Uterus (tissue), 2 donors: ENCODE measurements at regions not wholly inside any gene's neighbourhood (a gene's known extent, or its start where the extent isn't known, plus 50 kb on each side); places are given as distances from the start of the nearest gene placed in this dataset.

ENCODE experiments used
- POLR2A ChIP-seq, 2 donors: fragments of 450-650 bp; IDR thresholded peaks; one replicate each; pipeline ENCODE4 v1.6.1; 2016; ENCODE audit warnings: antibody characterized with exemption in 2 of 2, mild to moderate bottlenecking in 1 of 2, moderate library complexity in 1 of 2
- TF ChIP-seq, protein P1 (sequence below), 4 experiments: fragments of 200-600 bp in 2 of 4; fragments of 450-650 bp in 2 of 4; sonication (generic) in 2 of 4; IDR thresholded peaks; one replicate each; pipeline ENCODE4 v1.5.1; 2016 to 2019; ENCODE audit warnings: antibody characterized with exemption in 4 of 4, mild to moderate bottlenecking in 2 of 4, moderate library complexity in 1 of 4

DNA sequence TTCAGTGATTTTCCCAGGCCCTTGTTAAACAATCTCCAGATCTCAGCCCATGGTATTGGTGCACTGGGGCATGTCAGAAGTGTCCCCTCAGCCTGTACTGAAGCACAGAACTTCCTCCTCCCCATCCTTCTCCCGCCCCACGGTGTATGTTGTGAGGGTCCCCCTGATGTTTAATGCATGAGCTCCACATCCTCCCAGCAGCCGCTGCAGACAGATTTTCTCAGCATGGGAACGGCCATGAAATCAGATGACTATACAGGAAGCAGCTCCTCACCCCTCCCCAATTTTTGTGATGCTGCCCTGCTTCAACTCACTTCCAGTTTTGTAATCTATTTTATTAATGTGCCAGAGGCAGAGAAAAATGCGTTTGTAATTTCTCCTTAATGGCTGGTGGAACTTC is 406.0 kb downstream of the MIAT start:
- TF ChIP-seq, protein P1, sequence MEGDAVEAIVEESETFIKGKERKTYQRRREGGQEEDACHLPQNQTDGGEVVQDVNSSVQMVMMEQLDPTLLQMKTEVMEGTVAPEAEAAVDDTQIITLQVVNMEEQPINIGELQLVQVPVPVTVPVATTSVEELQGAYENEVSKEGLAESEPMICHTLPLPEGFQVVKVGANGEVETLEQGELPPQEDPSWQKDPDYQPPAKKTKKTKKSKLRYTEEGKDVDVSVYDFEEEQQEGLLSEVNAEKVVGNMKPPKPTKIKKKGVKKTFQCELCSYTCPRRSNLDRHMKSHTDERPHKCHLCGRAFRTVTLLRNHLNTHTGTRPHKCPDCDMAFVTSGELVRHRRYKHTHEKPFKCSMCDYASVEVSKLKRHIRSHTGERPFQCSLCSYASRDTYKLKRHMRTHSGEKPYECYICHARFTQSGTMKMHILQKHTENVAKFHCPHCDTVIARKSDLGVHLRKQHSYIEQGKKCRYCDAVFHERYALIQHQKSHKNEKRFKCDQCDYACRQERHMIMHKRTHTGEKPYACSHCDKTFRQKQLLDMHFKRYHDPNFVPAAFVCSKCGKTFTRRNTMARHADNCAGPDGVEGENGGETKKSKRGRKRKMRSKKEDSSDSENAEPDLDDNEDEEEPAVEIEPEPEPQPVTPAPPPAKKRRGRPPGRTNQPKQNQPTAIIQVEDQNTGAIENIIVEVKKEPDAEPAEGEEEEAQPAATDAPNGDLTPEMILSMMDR (IDR thresholded peaks at IDR 0.05), result no peak
- TF ChIP-seq POLR2A (IDR thresholded peaks at IDR 0.05), result no peak
